ENCODE measurements at regions not wholly inside any gene's neighbourhood (a gene's known extent, or its start where the extent isn't known, plus 50 kb on each side); places are given as distances from the start of the nearest gene placed in this dataset.

DNA sequence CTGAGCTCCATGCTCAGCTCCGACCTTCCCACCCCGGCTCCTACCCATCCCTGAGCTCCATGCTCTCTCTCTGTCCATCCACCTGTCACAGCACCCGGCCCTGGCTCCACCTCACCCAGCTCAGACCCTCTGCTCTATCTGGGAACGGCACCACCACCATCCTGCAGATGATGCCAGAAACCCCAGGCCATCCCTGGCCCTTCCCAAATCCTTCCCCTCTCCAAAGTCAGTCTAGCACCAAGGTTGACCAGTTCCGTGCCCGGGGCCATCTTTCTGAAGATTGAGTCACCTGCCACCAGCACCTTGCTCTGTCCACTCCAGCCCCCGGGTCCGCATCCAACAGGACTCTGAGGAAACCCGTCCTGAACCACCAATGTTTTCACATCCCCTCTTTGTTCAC is 969.6 kb downstream of the BRD1 start:
- Histone ChIP-seq H4K20me1 (ENCODE audit: insufficient read depth, low read length, poor library complexity, severe bottlenecking) (no peaks in the 10 kb centered on the region), H3K4me2 (ENCODE audit: low read depth, low read length, poor library complexity, severe bottlenecking) (no peak overlapping the region), H3K9me2 (replicated peaks; ENCODE audit: low read depth, low read length) (no peaks in the 10 kb centered on the region), H3K79me2 (ENCODE audit: insufficient read depth, low read length) (no peaks in the 10 kb centered on the region), H3K9ac (ENCODE audit: low read depth, low read length, poor library complexity, severe bottlenecking) (no peak overlapping the region), H2AFZ (ENCODE audit: low read length) (no peak overlapping the region), H3K36me3 (ENCODE audit: insufficient read depth, low read length) (no peaks in the 10 kb centered on the region), H3K9me3 (ENCODE audit: insufficient read depth, low read depth, low read length) (peaks cover 17% of the 10 kb centered on the region; the same call in 1 of the 2 replicates), H3K4me1 (ENCODE audit: insufficient read depth, low read length, poor library complexity, severe bottlenecking) (no peaks in the 10 kb centered on the region), H3F3A (ENCODE audit: low read depth) (no peaks in the 10 kb centered on the region), H3K27me3 (ENCODE audit: insufficient read depth, low read length, poor library complexity, severe bottlenecking) (no peaks in the 10 kb centered on the region), H3K4me3 (ENCODE audit: low read length, poor library complexity, severe bottlenecking) (no peak overlapping the region)
- TF ChIP-seq, protein P1, sequence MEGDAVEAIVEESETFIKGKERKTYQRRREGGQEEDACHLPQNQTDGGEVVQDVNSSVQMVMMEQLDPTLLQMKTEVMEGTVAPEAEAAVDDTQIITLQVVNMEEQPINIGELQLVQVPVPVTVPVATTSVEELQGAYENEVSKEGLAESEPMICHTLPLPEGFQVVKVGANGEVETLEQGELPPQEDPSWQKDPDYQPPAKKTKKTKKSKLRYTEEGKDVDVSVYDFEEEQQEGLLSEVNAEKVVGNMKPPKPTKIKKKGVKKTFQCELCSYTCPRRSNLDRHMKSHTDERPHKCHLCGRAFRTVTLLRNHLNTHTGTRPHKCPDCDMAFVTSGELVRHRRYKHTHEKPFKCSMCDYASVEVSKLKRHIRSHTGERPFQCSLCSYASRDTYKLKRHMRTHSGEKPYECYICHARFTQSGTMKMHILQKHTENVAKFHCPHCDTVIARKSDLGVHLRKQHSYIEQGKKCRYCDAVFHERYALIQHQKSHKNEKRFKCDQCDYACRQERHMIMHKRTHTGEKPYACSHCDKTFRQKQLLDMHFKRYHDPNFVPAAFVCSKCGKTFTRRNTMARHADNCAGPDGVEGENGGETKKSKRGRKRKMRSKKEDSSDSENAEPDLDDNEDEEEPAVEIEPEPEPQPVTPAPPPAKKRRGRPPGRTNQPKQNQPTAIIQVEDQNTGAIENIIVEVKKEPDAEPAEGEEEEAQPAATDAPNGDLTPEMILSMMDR (conservative IDR thresholded peaks at IDR 0.05; ENCODE audit: low read length): no peak
- TF ChIP-seq EZH2phosphoT487 (IDR thresholded peaks at IDR 0.05; ENCODE audit: borderline replicate concordance): no peak

GRCh38 chr22:48857202-48857805 is 970.4 kb downstream of the BRD1 start:
- TF ChIP-seq, protein P1 (conservative IDR thresholded peaks at IDR 0.05; ENCODE audit: low read length): no peak
- no peak for TF ChIP-seq EZH2phosphoT487 (IDR thresholded peaks at IDR 0.05; ENCODE audit: borderline replicate concordance)
- no peaks in the 10 kb centered on the region for H3K79me2 ChIP-seq (ENCODE audit: insufficient read depth, low read length)

GRCh38 chr22:48856308-48856615 is 971.4 kb downstream of the BRD1 start:
- TF ChIP-seq EZH2phosphoT487 (IDR thresholded peaks at IDR 0.05; ENCODE audit: borderline replicate concordance): no peak
- TF ChIP-seq, protein P1 (conservative IDR thresholded peaks at IDR 0.05; ENCODE audit: low read length): no peak

More at GRCh38 chr22:48857202-48857805, 970.4 kb downstream of the BRD1 start:
- H3K27me3 ChIP-seq (ENCODE audit: insufficient read depth, low read length, poor library complexity, severe bottlenecking): no peaks in the 10 kb centered on the region
- no peaks in the 10 kb centered on the region for H3K4me1 ChIP-seq (ENCODE audit: insufficient read depth, low read length, poor library complexity, severe bottlenecking)
- peaks cover 21% of the 10 kb centered on the region; the same call in 1 of the 2 replicates for H3K9me3 ChIP-seq (ENCODE audit: insufficient read depth, low read depth, low read length)
- H3K4me3 ChIP-seq (ENCODE audit: low read length, poor library complexity, severe bottlenecking): no peak overlapping the region
- H3K4me2 ChIP-seq (ENCODE audit: low read depth, low read length, poor library complexity, severe bottlenecking): no peak overlapping the region
- H3F3A ChIP-seq (ENCODE audit: low read depth): no peaks in the 10 kb centered on the region
- H3K36me3 ChIP-seq (ENCODE audit: insufficient read depth, low read length): no peaks in the 10 kb centered on the region
- H3K9ac ChIP-seq (ENCODE audit: low read depth, low read length, poor library complexity, severe bottlenecking): no peak overlapping the region
- H4K20me1 ChIP-seq (ENCODE audit: insufficient read depth, low read length, poor library complexity, severe bottlenecking): no peaks in the 10 kb centered on the region
- no peaks in the 10 kb centered on the region for H3K9me2 ChIP-seq (replicated peaks; ENCODE audit: low read depth, low read length)
- no peak overlapping the region for H2AFZ ChIP-seq (ENCODE audit: low read length)

More at GRCh38 chr22:48856308-48856615, 971.4 kb downstream of the BRD1 start:
- no peak overlapping the region for H3K4me2 ChIP-seq (ENCODE audit: low read depth, low read length, poor library complexity, severe bottlenecking)
- H3K27me3 ChIP-seq (ENCODE audit: insufficient read depth, low read length, poor library complexity, severe bottlenecking): no peaks in the 10 kb centered on the region
- no peaks in the 10 kb centered on the region for H3K4me1 ChIP-seq (ENCODE audit: insufficient read depth, low read length, poor library complexity, severe bottlenecking)
- no peaks in the 10 kb centered on the region for H3K79me2 ChIP-seq (ENCODE audit: insufficient read depth, low read length)
- no peaks in the 10 kb centered on the region for H3K36me3 ChIP-seq (ENCODE audit: insufficient read depth, low read length)
- H3K9me2 ChIP-seq (replicated peaks; ENCODE audit: low read depth, low read length): no peaks in the 10 kb centered on the region
- H3F3A ChIP-seq (ENCODE audit: low read depth): no peaks in the 10 kb centered on the region
- H3K9ac ChIP-seq (ENCODE audit: low read depth, low read length, poor library complexity, severe bottlenecking): no peak overlapping the region
- H3K4me3 ChIP-seq (ENCODE audit: low read length, poor library complexity, severe bottlenecking): no peak overlapping the region
- no peaks in the 10 kb centered on the region for H4K20me1 ChIP-seq (ENCODE audit: insufficient read depth, low read length, poor library complexity, severe bottlenecking)
- H2AFZ ChIP-seq (ENCODE audit: low read length): no peak overlapping the region
- H3K9me3 ChIP-seq (ENCODE audit: insufficient read depth, low read depth, low read length): peaks cover 21% of the 10 kb centered on the region; the same call in 1 of the 2 replicates
